GM12864 (cell line): ENCODE measurements at regions not wholly inside any gene's neighbourhood (a gene's known extent, or its start where the extent isn't known, plus 50 kb on each side); places are given as distances from the start of the nearest gene placed in this dataset.
A peak's percentile ranks its signal among the peaks of the same experiment; 100 is the strongest.

Experiments used
- DNase-seq: peaks from one replicate; pipeline ENCODE4 v3.0.0-alpha.2; 2011; ENCODE audit warnings: low read depth
- H3K4me3 ChIP-seq: 2 replicates; pipeline ENCODE4 v1.5.1; 2011; ENCODE audit warnings: mild to moderate bottlenecking, low read depth, low read length, control low read depth
- CTCF ChIP-seq: IDR thresholded peaks from 2 replicates; pipeline ENCODE4 v1.5.1; 2011; ENCODE audit warnings: low read depth, mild to moderate bottlenecking, moderate library complexity, low read length, control low read depth, inconsistent platforms; ENCODE audit errors: missing control alignments

GRCh38 chr14:30211326-30211725 lies 283.7 kb upstream of the PRKD1 start:
- H3K4me3 ChIP-seq, result no peak overlapping the region
- no peak for DNase-seq
- no peak for TF ChIP-seq CTCF

- H3K4me3 ChIP-seq, result no peak overlapping the region
- no peak for DNase-seq
- no peak for TF ChIP-seq CTCF
These were observed 286.4 kb upstream of the PRKD1 start for GRCh38 chr14:30214014-30214413.

GRCh38 chr14:30214461-30215090 lies 286.9 kb upstream of the PRKD1 start:
- H3K4me3 ChIP-seq, result no peak overlapping the region
- peak; percentile 49 for TF ChIP-seq CTCF
- DNase-seq, result no peak

GRCh38 chr14:30218907-30219306 lies 291.3 kb upstream of the PRKD1 start:
- TF ChIP-seq CTCF, result no peak
- DNase-seq, result no peak
- H3K4me3 ChIP-seq, result no peak overlapping the region

GRCh38 chr14:30221546-30221945 lies 293.9 kb upstream of the PRKD1 start:
- no peak for DNase-seq
- H3K4me3 ChIP-seq, result no peak overlapping the region
- no peak for TF ChIP-seq CTCF

GRCh38 chr14:30223385-30223785 lies 295.7 kb upstream of the PRKD1 start:
- TF ChIP-seq CTCF, result no peak
- DNase-seq, result no peak
- no peak overlapping the region for H3K4me3 ChIP-seq

- no peak for TF ChIP-seq CTCF
- DNase-seq, result no peak
- H3K4me3 ChIP-seq, result no peak overlapping the region
These were observed 296.3 kb upstream of the PRKD1 start for GRCh38 chr14:30223966-30224365.
